Right lobe of liver (tissue), 4 donors: ENCODE measurements at regions not wholly inside any gene's neighbourhood (a gene's known extent, or its start where the extent isn't known, plus 50 kb on each side); places are given as distances from the start of the nearest gene placed in this dataset.
"Not testable (repeated sequence)": the region's sequence is repeated elsewhere in the genome, so short reads cannot be mapped to it uniquely, and the experiment has no call there.

Experiments
- POLR2A ChIP-seq: fragments of 450-650 bp; IDR thresholded peaks from one replicate; pipeline ENCODE4 v1.6.1; 2017; ENCODE audit warnings: antibody characterized with exemption, mild to moderate bottlenecking
- TF ChIP-seq, protein P1 (sequence below), 4 donors: fragments of 200-600 bp in 3 of 4; fragments of 450-650 bp in 1 of 4; IDR thresholded peaks; one replicate each; pipeline versions ENCODE4 v1.5.1 to v1.8.0; 2016 to 2022; ENCODE audit warnings: antibody characterized with exemption in 4 of 4, mild to moderate bottlenecking in 2 of 4
- donor health status: DM: no; HTN: no; CAD: no.
- donor health status: DM: no; HTN: no; CAD: no.
- donor health status: DM: no; HTN: yes; CAD: no.

GRCh38 chr1:143764831-143765230, 207.0 kb downstream of the FAM72C start:
- TF ChIP-seq, protein P1, sequence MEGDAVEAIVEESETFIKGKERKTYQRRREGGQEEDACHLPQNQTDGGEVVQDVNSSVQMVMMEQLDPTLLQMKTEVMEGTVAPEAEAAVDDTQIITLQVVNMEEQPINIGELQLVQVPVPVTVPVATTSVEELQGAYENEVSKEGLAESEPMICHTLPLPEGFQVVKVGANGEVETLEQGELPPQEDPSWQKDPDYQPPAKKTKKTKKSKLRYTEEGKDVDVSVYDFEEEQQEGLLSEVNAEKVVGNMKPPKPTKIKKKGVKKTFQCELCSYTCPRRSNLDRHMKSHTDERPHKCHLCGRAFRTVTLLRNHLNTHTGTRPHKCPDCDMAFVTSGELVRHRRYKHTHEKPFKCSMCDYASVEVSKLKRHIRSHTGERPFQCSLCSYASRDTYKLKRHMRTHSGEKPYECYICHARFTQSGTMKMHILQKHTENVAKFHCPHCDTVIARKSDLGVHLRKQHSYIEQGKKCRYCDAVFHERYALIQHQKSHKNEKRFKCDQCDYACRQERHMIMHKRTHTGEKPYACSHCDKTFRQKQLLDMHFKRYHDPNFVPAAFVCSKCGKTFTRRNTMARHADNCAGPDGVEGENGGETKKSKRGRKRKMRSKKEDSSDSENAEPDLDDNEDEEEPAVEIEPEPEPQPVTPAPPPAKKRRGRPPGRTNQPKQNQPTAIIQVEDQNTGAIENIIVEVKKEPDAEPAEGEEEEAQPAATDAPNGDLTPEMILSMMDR (IDR thresholded peaks at IDR 0.05) = not testable (repeated sequence)
- not testable (repeated sequence) for TF ChIP-seq POLR2A
